ENCODE measurements at regions not wholly inside any gene's neighbourhood (a gene's known extent, or its start where the extent isn't known, plus 50 kb on each side); places are given as distances from the start of the nearest gene placed in this dataset.
"Not testable (repeated sequence)": the region's sequence is repeated elsewhere in the genome, so short reads cannot be mapped to it uniquely, and the experiment has no call there.

GRCh38 chr6:170080169-170080827 is 210.6 kb downstream of the DLL1 start:
- DNase-seq, result no peak

- no peak for DNase-seq
These were observed 214.3 kb downstream of the DLL1 start for GRCh38 chr6:170076466-170077165.

DNA sequence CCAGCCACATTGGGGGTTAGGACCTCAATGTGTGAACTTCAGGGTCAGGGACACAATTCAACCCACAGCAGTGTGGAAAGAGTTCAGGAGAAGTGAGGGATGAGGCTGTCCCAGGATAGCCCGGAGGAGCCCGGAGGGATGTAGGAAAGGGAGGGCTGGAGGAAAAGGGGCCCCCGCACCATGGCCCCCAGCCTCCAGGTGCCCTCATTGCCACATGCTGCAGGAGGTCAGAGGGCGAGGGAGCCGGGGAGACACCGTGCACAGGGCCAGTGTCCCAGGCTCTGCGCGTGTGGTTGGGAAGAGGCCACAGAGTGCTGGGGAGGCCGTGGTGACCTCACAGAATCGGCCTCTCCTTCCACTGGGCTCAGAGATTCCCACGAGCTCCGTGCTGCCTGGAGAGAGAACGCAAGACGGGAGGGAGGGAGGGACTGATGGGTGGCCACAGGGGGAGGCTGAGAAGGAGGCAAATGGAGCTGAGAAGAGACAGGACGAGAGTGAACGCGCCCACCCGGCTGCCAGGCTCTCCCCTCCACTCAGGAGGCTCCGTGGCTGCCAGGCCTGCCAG is 215.1 kb downstream of the DLL1 start:
- no peak for DNase-seq

DNA sequence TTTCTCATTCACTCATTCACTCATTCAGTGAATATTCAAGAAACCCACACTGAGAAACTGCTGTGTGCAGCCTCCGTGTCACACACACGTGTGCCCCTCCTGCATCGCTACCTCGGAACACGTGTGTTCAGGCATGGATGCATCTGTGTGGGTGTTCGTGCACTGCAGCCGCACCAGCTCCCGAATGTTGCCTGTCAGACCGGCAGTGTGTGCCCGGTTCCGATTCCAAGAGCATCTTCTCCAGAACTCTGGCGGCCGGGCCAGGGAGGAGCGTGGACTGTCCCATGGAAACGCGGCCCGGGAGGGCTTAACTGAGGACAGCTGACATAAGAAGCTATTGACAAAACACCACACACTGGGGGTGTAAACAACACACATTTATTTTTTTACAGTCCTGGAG is 216.0 kb downstream of the DLL1 start:
- DNase-seq, result no peak

DNA sequence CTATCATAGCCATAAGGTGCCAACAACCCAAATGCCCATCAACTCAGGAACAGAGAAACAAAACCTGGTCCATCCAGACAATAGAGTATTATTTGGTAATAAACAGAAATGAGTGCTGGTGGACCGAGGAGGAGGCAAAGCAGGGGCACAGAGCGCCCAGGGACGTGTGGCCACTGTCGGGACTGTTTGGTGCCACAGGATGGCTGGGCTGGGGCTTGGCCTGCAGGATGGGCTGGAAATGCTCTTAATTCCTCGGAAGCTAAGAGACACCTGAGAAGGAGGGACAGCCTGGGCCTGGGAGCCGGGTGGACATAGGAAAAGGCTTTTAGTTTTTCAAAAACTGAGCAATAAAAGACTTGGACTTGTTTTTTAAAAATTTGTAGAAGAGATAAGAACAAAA is 216.4 kb downstream of the DLL1 start:
- DNase-seq, result no peak

DNA sequence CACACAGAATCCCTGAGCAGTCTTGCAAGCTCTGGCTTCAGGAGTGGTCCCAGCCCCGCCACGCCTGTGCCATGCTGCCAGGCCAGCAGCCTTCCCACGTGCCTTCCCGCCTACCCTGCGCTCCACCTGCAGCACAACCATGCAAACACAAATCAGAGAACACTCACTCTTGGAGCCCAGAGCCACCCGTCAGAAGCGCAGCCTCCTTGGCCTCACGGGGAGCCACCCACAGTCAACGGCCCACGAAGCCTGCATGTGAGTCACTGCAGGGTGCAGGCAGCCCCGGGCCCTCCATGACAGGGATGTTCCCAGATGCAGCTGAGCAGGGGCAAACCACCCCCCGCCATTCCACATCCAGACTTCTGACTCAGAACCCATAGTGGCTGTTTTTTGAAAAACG is 217.0 kb downstream of the DLL1 start:
- DNase-seq, result no peak

DNA sequence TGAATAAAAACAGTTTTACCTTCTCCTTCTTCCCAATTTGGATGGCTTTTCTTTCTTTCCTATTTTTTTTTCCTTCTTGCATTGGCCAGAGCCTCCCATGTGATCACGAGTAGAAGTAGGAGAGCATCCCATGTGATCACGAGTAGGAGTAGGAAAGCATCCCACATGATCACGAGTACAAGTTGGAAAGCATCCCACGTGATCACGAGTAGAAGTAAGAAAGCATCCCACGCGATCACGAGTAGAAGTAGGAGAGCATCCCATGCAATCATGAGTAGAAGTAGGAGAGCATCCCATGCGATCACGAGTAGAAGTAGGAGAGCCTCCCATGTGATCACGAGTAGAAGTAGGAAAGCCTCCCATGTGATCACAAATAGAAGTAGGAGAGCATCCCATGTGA is 218.6 kb downstream of the DLL1 start:
- no peak for DNase-seq

DNA sequence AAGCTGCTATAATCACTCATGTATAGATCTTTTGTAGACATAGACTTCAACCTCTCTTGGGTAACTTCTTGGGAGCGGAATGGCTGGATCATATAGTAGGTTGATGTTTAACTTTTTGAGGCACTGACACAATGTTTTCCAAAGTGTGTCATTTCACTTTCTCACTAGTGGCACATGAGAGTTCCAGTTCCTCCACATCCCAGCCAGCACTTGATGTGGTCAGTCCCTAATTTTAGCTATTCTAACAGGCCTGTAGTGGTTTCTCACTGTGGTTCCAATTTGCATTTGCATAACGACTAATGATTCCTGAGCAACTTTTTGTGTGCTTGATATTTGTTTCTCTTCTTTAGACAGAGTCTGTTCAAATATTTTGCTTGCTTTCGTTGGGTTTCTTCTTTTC is 221.3 kb downstream of the DLL1 start:
- DNase-seq, result no peak

GRCh38 chr6:170068496-170068895 is 222.4 kb downstream of the DLL1 start:
- DNase-seq, result no peak

DNA sequence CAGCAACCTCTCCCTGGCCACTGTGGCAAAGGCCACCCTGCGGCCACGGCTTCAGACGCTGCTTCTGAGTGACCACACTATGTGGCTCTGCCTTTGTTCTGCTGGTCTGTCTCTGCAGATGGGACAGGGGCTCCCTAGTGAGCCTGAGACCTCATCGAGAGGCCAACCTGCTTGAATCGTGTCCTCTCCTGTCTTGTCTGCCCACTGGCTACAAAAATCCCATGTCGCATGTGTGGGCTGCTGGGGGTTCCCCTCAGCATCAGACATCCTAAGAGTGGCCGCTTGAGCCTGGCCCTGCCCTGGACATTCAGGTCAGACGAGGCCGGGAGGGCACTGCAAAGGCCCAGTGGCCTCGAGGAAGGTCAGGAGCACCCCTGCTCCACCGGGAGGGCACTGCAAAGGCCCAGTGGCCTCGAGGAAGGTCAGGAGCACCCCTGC is 222.9 kb downstream of the DLL1 start:
- no peak for DNase-seq

GRCh38 chr6:170067181-170067641 is 223.7 kb downstream of the DLL1 start:
- no peak for DNase-seq

GRCh38 chr6:170066679-170067078 is 224.2 kb downstream of the DLL1 start:
- no peak for DNase-seq

DNA sequence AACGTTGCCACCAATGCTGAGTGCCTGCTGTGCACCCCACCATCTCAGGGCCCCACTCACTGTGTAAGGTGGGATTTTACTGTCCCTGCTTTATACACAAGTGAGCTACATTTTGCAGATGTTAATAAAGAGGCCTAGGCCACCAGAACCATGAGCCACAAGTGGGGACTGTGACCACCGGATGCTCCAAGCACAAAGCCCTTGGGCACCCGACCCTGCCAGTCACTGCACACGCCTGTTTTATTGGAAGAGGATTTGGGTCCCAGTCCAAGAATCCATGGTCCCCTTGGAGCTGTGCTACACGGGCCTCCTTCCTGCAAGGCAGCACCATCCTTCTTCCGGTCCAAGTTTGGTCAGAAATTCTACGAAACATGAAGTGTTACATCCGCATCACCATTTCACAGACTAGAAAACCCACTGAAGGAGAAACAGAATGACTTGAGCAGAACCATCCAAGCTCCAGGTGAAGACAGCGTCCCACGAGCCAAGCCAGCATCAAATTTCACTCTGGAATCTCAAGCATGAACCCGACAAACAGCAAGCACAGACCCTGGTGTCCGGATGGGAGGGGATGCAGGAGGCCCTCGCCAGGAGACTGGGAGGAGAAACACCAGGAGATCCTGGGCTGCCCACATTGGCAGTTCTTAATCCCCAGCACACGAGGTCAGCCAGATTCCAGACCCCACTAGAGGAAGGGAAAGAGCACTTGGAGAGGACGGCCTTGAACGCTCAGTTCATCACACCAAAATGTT is 226.9 kb downstream of the DLL1 start:
- DNase-seq, result no peak

DNA sequence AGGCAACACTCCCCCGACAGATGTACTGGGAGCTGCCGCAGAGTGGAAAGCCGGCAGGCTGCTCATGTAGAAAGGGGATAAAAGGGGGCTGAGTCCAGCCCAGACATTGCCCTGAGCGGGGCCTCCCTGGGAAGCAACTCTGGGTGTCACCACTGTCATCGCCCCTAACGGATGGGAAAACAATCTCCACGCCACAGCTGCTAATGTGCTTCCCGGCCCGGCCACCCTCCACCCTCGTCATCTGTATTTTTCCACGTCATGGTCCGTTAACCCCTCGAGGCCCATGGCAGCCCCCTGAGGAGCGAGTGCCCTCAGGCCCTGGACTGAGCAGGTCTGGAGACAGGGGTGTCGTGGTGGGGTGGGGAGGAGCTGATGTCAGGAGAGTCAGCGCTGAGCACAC is 227.4 kb downstream of the DLL1 start:
- no peak for DNase-seq

DNA sequence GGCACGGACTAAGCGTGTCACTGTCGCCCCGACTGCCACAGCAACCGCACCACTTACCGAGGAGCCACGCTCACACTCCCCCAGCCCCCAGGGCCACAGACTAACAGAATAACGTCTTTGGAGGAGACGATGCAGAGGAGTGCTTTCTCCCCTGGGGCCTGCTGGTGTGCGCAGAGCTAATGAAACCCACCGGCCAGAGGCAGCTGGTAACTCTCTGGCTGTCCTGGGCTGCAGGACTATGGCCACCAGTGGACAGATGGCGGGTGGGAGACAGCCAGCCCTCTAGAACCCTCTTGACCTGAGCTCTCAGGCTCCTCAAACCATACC is 228.0 kb downstream of the DLL1 start:
- no peak for DNase-seq

- DNase-seq, result no peak
These were observed 228.5 kb downstream of the DLL1 start for GRCh38 chr6:170062209-170062914.

DNA sequence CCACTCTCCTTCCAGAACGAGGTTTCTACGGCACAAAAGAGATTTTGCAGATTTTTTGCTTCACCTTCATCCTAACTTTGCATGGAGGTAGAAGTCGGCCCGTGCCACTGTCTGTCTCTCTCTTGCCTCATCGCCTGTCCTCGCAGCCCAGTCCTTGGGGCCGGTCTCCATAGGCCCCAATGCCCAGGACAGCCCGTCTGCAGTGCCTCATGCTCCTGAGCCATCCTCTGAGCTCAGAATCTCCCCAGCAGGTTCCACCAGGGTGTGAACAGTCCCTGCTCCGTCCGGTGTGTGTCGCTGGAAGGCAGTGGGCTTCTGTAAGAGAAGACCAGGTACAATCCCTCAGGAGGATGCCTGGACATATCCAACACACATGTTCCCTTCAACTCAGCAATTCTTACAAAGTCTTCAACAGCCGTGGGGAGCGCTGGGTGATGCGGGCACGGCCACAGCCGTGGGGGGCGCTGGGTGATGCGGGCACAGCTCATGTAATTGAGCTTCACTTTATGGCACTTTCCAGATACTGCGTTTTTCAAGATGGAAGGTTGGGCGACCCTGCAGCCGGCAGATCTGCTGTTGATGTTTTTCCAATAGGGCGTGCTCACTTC is 231.9 kb downstream of the DLL1 start:
- DNase-seq, result no peak

DNA sequence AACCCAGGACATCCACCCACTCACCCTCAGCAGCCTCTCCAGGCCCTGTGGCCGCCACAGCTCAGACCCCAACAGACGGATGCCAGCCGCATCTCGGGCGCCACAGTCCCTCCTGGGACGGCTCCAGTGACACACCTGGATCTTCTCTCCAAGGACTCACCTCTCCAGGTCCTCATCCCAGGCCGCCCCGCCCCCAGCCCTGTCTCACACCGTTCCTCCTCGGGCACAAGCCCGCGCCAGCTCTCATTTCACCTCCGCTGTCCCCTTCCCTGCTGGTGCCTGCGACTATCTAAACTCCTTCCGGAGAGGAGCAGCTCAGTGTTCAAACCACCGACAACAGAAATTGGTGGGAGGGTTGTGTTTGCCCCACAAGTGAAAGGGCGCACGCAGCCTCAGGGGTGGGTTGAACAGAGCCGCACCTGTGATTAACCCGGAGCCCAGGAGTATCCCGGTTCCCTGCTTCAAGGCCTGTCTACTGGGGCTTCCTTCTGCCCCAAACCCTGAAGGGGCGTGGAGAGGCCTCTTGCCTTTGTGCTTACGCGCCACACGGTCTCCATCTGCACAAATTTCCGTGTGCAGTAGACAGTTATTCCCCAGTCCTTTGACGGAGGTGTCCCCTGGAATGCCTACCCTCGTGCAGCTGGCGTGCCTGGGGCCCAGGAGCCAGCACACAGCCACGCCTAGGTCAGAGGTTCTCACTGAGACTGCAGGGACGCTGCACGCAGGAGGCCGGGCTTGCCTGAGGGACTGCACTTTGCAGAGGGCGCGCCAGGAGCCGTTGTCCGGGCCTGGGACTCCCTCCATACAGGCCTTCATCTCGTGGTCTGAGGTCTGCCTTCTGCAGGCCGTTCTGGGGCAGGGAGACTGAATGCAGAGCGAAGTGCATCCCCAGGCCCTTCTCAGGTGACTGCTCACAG is 232.7 kb downstream of the DLL1 start:
- no peak for DNase-seq

- no peak for DNase-seq
These were observed 233.7 kb downstream of the DLL1 start for GRCh38 chr6:170057034-170057734.

GRCh38 chr6:170056278-170056711 is 234.6 kb downstream of the DLL1 start:
- DNase-seq, result no peak

- DNase-seq, result not testable (repeated sequence)
These were observed 235.1 kb downstream of the DLL1 start for GRCh38 chr6:170055797-170056196.

Data from SHP77 (cell line).